ENCODE measurements at regions not wholly inside any gene's neighbourhood (a gene's known extent, or its start where the extent isn't known, plus 50 kb on each side); places are given as distances from the start of the nearest gene placed in this dataset.

GRCh38 chr1:226485192-226485591, 63.4 kb upstream of the STUM start:
- H3K36me3 Mint-ChIP-seq (ENCODE audit: insufficient read depth, unreplicated experiment), result no peaks in the 10 kb centered on the region
- peaks cover 8% of the 10 kb centered on the region for H3K4me1 Mint-ChIP-seq (ENCODE audit: low read depth, unreplicated experiment)
- intact Hi-C loops (cut with micrococcal nuclease; ENCODE audit: unreplicated experiment), result no loop called here
- BruUV-seq (replicated peaks), result no TSS peak
- H3K4me3 Mint-ChIP-seq (ENCODE audit: low read depth, unreplicated experiment), result no peak overlapping the region
- H3K27me3 Mint-ChIP-seq (ENCODE audit: unreplicated experiment), result no peaks in the 10 kb centered on the region
- no peak for TF ChIP-seq CTCF (IDR thresholded peaks at IDR 0.05; ENCODE audit: unreplicated experiment)
- peak; percentile 13 for DNase-seq
- H3K27ac Mint-ChIP-seq (ENCODE audit: unreplicated experiment), result no peak overlapping the region
- CTCF ChIA-PET, result no interaction called here
- H3K9me3 Mint-ChIP-seq (ENCODE audit: low read depth, unreplicated experiment), result no peaks in the 10 kb centered on the region

- CTCF ChIA-PET, result no interaction called here
- peaks cover 8% of the 10 kb centered on the region for H3K4me1 Mint-ChIP-seq (ENCODE audit: low read depth, unreplicated experiment)
Measured at GRCh38 chr1:226486161-226486560, 62.4 kb upstream of the STUM start.

GRCh38 chr1:226487921-226488320, 60.6 kb upstream of the STUM start:
- Mint-ChIP-seq H3K9me3 (ENCODE audit: low read depth, unreplicated experiment) (no peaks in the 10 kb centered on the region), H3K4me3 (ENCODE audit: low read depth, unreplicated experiment) (no peak overlapping the region), H3K27ac (ENCODE audit: unreplicated experiment) (no peak overlapping the region), H3K27me3 (ENCODE audit: unreplicated experiment) (no peaks in the 10 kb centered on the region), H3K36me3 (ENCODE audit: insufficient read depth, unreplicated experiment) (no peaks in the 10 kb centered on the region), H3K4me1 (ENCODE audit: low read depth, unreplicated experiment) (peaks cover 8% of the 10 kb centered on the region)
- CTCF ChIA-PET, result no interaction called here
- no peak for TF ChIP-seq CTCF (IDR thresholded peaks at IDR 0.05; ENCODE audit: unreplicated experiment)
- intact Hi-C loops (cut with micrococcal nuclease; ENCODE audit: unreplicated experiment), result no loop called here
- DNase-seq, result no peak
- BruUV-seq (replicated peaks), result no TSS peak

More at GRCh38 chr1:226486161-226486560, 62.4 kb upstream of the STUM start:
- no peak overlapping the region for H3K27ac Mint-ChIP-seq (ENCODE audit: unreplicated experiment)
- H3K9me3 Mint-ChIP-seq (ENCODE audit: low read depth, unreplicated experiment), result no peaks in the 10 kb centered on the region
- no peaks in the 10 kb centered on the region for H3K36me3 Mint-ChIP-seq (ENCODE audit: insufficient read depth, unreplicated experiment)
- DNase-seq, result no peak
- H3K27me3 Mint-ChIP-seq (ENCODE audit: unreplicated experiment), result no peaks in the 10 kb centered on the region
- BruUV-seq (replicated peaks), result no TSS peak
- no peak overlapping the region for H3K4me3 Mint-ChIP-seq (ENCODE audit: low read depth, unreplicated experiment)
- intact Hi-C loops (cut with micrococcal nuclease; ENCODE audit: unreplicated experiment), result no loop called here
- no peak for TF ChIP-seq CTCF (IDR thresholded peaks at IDR 0.05; ENCODE audit: unreplicated experiment)

- peaks cover 9% of the 10 kb centered on the region for H3K27me3 Mint-ChIP-seq (ENCODE audit: unreplicated experiment)
- no TSS peak for BruUV-seq (replicated peaks)
- no peak overlapping the region for H3K27ac Mint-ChIP-seq (ENCODE audit: unreplicated experiment)
- no peak for TF ChIP-seq CTCF (IDR thresholded peaks at IDR 0.05; ENCODE audit: unreplicated experiment)
- CTCF ChIA-PET, result no interaction called here
- no peak overlapping the region for H3K4me3 Mint-ChIP-seq (ENCODE audit: low read depth, unreplicated experiment)
- peaks cover 8% of the 10 kb centered on the region for H3K4me1 Mint-ChIP-seq (ENCODE audit: low read depth, unreplicated experiment)
- DNase-seq, result no peak
- intact Hi-C loops (cut with micrococcal nuclease; ENCODE audit: unreplicated experiment), result no loop called here
- no peaks in the 10 kb centered on the region for H3K9me3 Mint-ChIP-seq (ENCODE audit: low read depth, unreplicated experiment)
- no peaks in the 10 kb centered on the region for H3K36me3 Mint-ChIP-seq (ENCODE audit: insufficient read depth, unreplicated experiment)
Measured at GRCh38 chr1:226489718-226490425, 58.7 kb upstream of the STUM start.
